ENCODE measurements at regions not wholly inside any gene's neighbourhood (a gene's known extent, or its start where the extent isn't known, plus 50 kb on each side); places are given as distances from the start of the nearest gene placed in this dataset.

- TF ChIP-seq CTCF (IDR thresholded peaks at IDR 0.05; ENCODE audit: poor library complexity, severe bottlenecking): no peak
- no peak for TF ChIP-seq EP300 (conservative IDR thresholded peaks at IDR 0.05; ENCODE audit: poor library complexity, severe bottlenecking)
- TF ChIP-seq POLR2AphosphoS5 (IDR thresholded peaks at IDR 0.05): no peak
- no peak for TF ChIP-seq TAF1 (IDR thresholded peaks at IDR 0.05; ENCODE audit: low read depth)
- no peak for TF ChIP-seq RAD21 (conservative IDR thresholded peaks at IDR 0.05)
- TF ChIP-seq REST (IDR thresholded peaks at IDR 0.05; ENCODE audit: borderline replicate concordance): no peak
- TF ChIP-seq EZH2 (IDR thresholded peaks at IDR 0.05; ENCODE audit: borderline replicate concordance, insufficient read depth, low read length, poor library complexity, severe bottlenecking): no peak
- no peak for TF ChIP-seq MXI1 (conservative IDR thresholded peaks at IDR 0.05; ENCODE audit: poor library complexity, severe bottlenecking)
- TF ChIP-seq SMC3 (conservative IDR thresholded peaks at IDR 0.05; ENCODE audit: poor library complexity): no peak
Measured at GRCh38 chr11:115963156-115963555, 458.9 kb upstream of the CADM1 start.

Measured in neural cell (in vitro differentiated cells).